CD4-positive, alpha-beta T cell treated with Interleukin-4 for 1 hour (primary cell): ENCODE measurements at regions not wholly inside any gene's neighbourhood (a gene's known extent, or its start where the extent isn't known, plus 50 kb on each side); places are given as distances from the start of the nearest gene placed in this dataset.

Experiments used
- DNase-seq, 2 donors: peaks; one replicate each; pipeline ENCODE4 v3.0.0-alpha.2; 2020 to 2022

DNA sequence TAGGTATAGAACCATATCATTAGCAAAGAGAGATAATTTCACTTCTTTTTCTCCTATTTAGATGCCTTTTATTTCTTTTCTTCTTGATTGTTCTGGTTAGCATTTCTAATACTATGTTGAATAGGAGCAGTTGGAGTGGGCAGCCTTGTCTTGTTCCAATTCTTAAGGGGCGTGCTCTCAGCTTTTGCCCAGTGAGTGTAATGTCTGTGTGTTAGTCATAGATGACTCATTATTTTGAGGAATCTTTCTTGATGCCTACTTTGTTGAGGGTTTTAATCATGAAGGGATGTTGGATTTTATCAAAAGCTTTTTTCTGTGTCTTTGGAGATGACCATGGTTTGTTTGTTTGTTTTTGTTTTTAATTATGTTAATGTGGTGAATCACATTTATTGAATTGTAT, 1453.1 kb upstream of the SLC39A10 start:
- no peak for DNase-seq

DNA sequence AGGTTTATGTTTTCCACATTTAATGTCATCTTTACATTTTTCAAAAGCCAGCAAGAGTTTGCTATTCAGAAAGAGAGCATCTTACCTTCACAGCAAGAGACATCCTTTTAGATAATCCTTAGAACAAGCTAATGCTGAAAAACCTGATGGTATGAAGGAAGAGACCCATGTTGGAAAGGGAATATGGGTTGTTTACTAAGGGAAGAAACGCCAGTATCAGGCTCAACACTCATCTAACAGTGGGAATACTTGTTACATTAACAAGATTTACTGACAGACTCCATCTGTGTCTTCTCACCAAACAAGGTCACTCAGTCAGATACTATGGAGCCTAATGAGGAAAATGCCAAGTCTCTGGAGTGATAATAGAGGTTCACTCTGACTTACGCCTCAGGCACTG, 1474.1 kb upstream of the SLC39A10 start:
- DNase-seq, result no peak

DNA sequence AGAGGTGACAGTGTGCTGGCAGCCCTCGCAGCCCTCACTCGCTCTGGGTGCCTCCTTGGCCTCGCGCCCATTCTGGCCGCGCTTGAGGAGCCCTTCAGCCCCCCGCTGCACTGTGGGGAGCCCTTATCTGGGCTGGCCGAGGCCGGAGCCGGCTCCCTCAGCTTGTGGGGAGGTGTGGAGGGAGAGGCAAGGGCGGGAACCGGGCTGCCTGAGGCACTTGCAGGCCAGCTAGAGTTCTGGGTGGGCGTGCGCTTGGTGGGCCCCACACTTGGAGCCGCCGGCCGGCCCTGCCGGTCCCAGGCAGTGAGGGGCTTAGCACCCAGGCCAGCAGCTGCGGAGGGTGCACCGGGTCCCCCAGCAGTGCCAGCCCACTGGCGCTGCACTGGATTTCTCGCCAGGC, 1480.9 kb upstream of the SLC39A10 start:
- no peak for DNase-seq

DNA sequence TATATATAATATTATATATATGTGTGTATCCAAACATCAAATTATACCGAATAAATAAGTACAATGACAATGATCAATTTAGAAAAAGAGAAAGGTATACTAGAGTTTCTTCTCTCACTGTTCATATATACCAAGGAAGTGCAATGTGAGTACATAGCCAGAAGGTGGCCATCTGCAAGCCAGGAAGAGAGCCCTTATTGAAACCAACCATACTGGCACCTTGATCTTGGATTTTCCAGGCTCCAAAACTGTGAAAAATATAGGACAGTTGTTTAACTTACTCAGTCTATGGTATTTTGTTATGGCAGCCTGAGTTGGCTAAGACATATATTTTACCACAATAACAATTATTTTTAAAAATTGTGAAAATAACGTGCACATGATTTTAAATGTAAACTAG, 1490.2 kb upstream of the SLC39A10 start:
- DNase-seq, result peak in 1 of 2 donors; percentile 7

DNA sequence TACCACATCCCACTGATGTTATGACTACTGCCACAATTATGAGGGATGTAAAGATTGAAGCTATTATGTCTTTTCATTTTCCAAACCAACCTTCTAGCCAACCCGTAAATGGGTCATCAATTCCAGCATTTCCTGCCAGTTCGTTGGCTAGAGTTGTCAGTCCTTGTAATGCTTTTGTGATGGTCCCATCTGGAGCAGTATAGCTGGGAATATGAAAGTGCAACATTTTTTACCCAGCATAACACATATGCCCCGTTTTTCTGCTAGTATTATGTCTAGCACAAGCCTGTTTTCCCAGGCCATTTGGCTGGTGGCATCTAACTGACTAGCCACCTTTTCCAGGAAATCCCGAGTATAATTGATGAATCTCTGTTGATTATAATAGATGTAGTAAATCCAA, 1501.6 kb upstream of the SLC39A10 start:
- DNase-seq, result no peak

DNA sequence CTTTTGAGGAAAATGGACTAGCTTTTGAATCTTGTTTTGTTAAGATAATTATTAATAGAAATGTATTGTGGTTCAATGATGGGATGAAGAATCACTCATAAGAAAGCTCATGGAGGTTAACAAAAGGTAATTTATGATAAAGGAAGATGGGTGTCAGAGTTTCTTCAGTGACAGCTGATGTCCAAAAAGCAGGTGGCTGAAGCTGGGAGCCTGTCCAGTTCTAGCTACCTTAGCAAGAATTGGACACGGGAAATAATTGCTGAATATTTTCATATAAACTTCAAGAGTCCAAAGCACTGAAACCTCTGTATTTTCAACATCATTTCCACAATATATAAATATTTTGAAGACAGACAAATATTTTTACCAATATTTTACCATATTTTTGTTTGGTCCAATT, 1505.8 kb upstream of the SLC39A10 start:
- DNase-seq, result no peak

DNA sequence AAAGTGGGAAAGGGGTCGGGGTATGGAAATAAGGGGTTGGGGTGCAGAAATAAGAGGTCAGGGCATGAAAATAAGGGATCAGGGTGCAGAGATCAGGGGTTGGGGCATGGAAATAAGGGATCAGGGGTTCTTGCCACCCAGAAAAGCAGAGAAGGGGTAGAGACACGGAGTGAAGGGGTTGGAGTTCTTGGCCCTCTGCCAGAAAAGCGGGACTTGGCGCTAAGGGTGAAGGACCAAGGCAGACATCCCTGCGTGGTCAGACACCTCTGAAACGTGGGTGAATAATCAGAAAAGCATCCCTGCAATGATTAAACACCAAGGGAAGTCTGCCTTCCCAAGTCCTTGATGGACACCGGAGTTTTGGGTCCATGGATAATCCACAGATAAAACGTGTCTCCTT, 1521.6 kb upstream of the SLC39A10 start:
- no peak for DNase-seq

DNA sequence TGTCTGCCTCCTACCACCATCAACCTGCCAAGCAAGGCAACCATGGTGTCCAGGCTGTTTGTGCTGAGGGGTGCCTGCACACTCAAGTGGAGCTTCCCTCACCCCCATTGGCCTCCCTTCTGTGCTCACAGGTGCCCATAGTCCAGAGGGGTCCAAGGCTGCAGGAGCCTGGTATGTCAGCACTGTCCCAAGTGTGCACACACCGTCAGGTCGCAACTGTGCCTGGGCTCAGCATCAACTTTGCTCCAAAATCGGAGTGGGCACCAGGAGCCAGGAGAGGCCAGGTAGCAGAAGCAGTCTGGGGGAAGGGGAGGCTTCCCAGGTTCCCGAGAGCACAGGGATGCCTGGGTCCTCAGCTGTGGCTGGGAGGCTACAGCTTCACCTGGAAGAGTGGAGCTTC, 1528.2 kb upstream of the SLC39A10 start:
- DNase-seq, result no peak

DNA sequence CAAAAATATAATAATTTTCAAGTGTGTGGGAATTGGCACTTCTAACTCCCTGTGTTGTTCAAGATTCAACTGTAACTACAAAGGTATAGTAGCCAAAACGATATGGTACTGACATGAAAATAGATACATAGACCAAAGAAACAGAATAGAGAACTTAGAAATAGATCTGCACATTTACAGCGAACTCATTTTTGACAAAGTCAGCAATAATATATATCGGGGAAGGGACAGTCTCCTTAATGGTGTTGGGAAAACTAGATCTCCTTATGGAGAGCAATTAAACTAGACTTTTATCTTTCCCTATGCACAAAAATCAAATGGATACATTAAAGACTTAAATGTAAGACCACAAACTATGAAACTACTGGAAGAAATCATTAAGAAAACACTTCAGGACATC, 1530.6 kb upstream of the SLC39A10 start:
- DNase-seq, result no peak

DNA sequence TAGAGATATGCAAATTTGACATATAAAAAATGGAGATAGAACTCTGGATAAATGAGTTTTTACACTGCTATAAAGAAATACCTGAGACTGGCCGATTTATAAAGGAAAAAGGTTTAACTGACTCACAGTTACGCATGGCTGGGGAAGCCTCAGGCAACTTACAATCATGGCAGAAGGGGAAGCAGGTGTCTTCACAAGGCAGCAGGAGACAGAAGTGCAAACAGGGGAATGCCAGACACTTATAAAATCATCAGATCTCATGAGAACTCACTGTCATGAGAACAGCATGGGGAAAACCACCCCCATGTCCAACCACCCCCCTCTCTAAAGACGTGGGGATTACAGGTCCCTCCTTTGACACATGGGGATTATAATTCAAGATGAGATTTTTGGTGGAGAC, 1540.2 kb upstream of the SLC39A10 start:
- no peak for DNase-seq

DNA sequence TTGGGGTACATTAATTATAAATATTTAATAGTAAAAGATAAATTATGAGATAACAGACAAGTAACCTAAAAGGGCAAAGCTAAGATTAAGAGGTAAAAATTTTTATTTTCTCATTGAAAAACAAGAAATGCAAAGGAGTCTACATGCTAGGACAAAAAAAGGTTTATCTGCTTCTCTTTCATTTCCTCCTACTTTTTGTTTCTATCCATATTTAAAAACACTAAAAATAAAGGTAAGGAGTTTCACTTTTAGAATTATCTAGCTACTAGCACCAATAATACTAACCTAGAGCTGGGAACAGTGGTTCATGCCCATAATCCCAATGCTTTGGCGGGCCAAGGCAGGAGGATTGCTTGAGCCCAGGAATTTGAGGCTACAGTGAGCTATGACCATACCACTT, 1551.7 kb upstream of the SLC39A10 start:
- no peak for DNase-seq

DNA sequence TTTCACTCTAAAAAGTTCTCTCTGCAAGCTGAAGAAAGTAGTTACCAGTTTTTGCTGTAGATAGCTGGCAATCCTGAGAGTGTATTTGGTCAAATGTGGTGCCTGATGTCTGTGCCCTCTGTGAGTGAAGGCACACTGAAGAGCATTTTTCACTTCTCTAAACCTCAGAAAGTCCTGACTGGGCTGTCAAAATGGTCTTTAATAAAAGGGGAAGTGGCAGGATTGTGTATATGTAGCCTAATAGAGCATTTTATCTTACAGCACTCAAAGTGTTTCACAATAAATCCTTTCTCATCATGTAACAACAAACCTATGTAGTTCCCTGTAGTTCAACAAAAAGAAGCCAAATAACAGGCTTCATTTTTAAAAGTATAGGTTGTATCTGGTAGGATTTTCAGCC, 1552.3 kb upstream of the SLC39A10 start:
- peak in 1 of 2 donors; percentile 6 for DNase-seq

DNA sequence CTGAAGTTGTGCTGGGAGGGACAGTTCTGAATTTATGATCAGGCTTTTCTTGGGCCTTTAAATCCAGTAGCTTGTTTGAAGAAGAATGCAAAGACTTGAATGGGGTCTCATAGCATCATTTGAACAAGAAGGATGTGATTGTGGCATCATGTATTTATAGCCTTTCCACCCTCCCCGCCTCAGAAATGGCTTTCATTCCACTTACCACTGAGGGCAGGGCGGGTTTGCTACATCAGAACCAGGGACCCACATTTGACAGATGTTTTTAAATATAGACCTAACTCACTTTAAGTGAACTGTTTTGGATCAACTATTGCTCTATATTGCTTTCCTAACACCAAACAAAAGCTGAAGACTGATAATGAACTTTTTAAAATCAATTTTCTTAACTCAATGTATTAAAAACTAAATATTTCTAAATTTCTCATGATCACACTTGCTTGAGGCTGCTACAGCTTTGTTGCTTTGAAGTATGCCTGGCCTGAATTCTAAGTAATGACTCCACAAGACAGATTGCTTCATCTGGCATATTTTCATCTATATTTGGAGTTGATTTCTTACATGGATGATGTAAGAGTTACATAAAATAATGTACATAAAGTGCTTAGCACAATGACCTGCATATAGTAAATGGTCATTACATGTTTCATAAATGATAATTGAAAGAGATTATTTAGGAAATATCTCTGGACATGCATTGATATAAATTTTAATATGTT, 1552.9 kb upstream of the SLC39A10 start:
- DNase-seq, result no peak

DNA sequence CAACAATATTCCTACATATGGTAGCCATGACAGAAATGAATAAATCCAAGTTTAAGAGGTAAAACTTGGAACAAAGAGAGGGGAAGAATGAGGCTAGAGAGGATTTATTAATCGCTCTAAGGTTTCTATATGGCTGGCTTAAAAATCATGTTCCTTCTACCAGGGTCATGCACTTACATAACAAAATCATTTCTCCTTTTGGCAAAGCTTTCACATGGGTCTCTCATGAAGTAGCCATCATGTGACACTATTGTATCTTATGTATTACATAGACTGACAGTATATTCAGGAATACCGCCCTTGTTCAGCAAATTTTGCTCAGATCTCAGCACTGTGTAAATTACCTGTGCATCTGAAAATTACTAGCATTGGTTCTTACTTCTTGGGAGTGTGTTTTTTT, 1554.5 kb upstream of the SLC39A10 start:
- no peak for DNase-seq

DNA sequence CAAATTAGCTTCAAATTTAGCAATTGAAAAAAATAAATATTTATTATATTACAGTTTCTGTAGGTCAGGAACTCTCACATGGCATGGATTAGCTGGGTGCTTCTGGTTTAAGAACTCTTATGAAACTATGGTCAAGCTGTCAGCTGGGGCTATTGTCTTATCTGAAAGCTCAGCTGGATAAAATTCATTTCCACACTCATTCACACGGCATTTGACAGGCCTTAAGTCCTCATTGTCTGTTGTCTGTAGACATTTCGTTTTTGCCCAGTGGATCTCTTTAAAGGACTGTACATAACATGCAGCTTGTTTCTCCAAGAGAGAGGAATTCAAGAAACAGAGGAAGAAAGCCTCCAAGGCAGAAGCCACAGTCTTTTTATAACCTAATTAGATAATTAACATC, 1556.8 kb upstream of the SLC39A10 start:
- DNase-seq, result no peak

DNA sequence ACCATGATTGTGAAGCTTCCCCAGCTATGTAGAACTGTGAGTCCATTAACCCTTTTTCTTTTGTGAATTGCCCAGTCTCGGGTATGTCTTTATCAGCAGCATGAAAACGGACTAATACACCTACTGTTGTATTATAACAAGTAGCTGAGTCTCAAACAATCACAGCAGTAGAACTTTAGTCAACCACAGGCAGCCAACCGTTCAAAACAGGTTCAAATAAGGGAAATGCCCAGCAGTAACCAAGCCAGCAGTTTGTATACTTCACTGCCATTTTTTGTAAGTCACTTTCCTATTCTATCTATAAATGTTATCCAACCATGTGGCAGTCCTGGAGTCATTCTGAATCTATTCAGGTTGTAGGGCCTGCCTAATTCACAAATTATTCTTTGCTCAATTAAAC, 1560.6 kb upstream of the SLC39A10 start:
- DNase-seq, result no peak

DNA sequence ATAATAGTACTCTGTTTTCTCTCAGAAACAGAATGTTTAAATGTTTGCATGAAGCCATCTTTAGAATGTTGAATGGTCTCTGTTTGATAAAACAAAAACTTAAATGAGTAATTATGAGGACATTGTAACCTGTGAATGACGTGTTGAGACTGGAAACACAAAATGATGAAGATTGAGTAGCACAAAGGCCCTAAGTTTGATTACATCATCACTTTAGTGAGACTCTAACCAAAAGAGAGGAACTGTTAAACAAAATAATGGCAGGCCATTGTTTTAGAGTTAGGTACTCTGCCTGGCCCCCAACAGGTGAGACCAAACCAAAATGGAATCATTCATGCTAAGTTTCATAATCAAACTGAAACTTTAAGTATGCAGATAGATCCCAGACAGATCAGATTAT, 1561.7 kb upstream of the SLC39A10 start:
- DNase-seq, result no peak

DNA sequence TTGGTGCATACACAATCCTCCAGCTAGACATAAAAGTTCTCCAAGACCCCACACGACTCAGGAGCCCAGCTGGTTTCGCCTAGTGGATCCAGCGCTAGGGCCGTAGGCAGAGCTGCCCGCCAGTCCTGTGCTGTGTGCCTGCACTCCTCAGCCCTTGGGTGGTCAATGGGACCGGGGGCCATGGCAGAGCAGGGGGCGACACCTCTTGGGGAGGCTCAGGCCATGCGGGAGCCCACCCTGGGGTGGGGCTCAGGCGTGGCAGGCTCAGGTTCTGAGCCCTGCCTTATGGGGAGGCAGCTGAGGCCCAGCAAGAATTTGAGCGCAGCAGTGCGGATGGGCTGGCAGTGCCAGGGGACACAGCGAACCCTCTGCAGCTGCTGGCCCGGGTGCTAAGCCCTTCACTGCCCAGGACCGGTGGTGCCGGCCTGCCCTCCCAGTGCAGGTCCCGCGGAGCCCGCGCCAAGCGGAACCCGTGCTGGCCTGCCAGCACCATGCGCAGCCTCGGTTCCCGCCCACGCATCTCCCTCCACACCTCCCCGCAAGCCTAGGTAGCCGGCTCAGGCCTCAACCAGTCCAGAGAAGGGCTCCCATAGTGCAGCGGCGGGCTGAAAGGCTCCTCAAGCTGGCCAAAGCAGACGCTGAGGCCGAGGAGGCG, 1566.6 kb upstream of the SLC39A10 start:
- DNase-seq, result no peak

DNA sequence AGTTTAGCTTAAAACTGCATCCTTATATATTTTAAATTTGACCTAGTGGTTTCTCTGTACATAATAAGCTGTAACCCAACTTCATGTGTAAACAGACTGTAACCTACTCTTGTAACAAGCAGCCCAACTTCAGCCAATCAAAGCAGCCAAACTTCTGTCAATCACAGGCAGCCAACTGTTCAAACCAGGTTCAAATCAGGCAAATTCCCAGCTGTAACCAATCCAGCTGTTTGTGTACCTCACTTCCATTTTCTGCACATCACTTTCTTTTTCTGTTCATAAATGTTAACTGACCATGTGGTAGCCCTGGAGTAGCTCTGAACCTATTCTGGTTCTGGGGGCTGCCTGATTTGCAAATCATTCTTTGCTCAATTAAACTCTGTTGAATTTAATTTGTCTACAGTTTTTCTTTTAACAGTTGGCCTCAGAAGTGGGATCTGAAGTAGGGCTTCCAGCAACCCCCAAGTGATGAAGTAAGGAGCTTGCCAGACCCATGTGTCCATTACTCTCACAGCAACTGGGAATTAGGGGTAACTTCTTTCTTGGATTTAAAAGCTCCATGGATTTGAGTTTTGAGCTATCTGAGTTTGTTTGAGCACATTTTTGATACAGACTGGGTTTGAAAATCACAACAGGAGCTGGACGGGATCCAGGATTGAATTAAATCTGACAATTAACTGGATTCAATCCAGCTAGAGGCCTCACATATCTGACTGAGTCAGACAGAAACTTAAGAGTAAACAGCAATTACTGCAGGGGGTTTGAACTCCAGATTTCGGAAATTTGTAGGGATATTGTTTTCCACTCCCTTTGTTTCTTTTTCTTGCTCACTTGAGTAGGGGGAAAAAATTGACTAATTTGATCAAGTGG, 1569.7 kb upstream of the SLC39A10 start:
- DNase-seq, result no peak

DNA sequence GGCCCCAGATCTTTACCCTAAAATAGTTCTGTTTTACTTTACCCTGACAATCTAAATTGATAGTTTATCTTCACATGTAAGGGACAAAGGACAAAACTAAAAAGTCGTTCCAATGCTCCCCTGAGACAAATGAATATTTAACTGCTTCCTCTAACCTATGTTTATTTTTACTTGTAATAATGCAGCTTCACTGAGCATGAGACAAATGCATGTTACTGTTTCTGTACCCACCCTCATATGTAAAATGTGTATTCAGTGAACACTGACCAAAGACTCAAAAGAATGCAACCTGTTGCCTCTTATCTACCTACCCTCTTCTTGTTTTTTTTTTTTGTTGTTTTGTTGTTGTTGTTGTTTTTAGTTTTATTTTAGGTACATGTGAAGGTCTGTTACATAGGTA, 1570.9 kb upstream of the SLC39A10 start:
- no peak for DNase-seq

DNA sequence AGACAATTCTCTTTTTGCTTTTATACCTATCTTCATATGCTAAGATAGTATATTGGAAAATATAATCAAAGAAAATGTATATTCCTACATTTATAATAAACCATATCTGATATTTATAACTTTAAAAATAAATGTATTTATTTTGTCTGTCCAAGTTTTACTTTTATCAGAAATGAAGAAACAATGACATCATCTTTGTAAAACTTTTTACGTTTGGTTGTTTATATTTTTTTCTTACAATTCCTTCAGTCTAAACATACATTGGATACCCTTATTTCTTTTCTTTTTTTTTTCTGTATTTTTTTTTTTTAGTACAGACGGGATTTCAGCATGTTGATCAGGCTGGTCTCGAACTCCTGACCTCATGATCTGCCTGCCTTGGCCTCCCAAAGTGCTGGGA, 1577.0 kb upstream of the SLC39A10 start:
- DNase-seq, result no peak

DNA sequence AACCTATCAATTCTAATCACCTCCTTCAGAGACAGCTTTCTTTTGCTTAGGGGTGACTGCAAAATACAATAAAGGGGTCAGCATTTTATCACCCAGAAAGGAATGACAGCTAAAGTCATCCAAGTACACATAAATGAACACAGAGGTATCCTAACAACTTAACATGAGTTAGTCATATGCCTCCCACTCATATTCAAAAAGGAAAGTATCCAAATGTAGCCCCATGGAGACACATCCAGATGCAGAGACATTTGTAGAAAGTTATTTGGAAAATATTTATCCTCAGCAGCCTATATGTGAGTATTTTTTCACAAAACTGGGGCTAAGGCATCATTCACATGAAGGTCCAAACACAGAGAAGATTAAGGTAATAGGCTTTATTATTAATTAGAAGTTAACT, 1579.7 kb upstream of the SLC39A10 start:
- no peak for DNase-seq

DNA sequence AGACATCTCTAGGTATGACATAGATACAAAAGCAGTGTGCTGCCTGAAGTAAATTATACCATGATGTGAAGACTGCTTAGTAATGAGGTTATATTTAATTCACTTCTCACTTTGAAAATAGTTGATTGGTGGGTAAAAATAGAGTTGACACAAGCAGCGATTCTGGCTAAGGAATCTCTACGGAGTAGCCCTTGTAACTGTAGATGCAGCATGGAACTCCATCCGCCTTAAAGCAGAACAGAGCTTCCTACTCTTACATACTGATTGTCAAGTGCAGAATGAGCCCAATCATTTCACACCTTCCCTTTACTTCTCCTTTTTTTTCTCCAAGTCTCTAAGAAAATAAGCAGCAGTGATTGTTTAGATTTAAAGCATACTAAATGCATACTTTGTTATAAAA, 1594.6 kb upstream of the SLC39A10 start:
- DNase-seq, result no peak

DNA sequence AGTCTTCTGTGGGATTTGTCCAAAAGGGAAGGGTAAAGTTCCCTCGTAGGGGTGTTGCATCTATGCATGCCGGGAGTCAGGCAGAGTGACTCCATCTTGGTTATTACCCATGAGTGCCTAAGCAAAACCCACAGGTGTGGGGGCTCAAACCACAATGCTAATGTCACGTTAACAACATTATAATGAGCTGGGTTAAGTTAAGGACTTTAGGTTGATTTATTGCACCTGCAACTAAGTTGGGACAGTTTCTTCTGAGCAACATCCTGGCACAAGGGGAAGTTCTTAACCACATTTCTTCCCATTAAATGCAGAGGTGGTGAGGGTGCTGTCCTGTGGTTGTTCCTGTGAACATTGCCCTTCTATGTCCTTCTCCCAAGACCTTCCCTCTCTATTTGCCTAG, 1596.8 kb upstream of the SLC39A10 start:
- no peak for DNase-seq
